SKM-1 treated with dmso at 0.1 percent for 144 hours (cell line): ENCODE measurements at regions not wholly inside any gene's neighbourhood (a gene's known extent, or its start where the extent isn't known, plus 50 kb on each side); places are given as distances from the start of the nearest gene placed in this dataset.
"Not testable (repeated sequence)": the region's sequence is repeated elsewhere in the genome, so short reads cannot be mapped to it uniquely, and the experiment has no call there.

Experiments used
- DNase-seq: peaks from one replicate; lab custom pipeline; 2025; ENCODE audit not compliant: unreplicated experiment; lab: John Stamatoyannopoulos, UW

- DNase-seq, result no peak
Observed at GRCh38 chr7:46076527-46076926, 155.5 kb upstream of the IGFBP3 start.

GRCh38 chr7:46072722-46073121 lies 151.7 kb upstream of the IGFBP3 start:
- DNase-seq, result no peak

- no peak for DNase-seq
Observed at GRCh38 chr7:46071601-46072000, 150.5 kb upstream of the IGFBP3 start.

GRCh38 chr7:46071076-46071475 lies 150.0 kb upstream of the IGFBP3 start:
- DNase-seq, result no peak

GRCh38 chr7:46068159-46068558 lies 147.1 kb upstream of the IGFBP3 start:
- no peak for DNase-seq

- DNase-seq, result no peak
Observed at GRCh38 chr7:46059308-46060020, 138.4 kb upstream of the IGFBP3 start.

GRCh38 chr7:46058086-46058823 lies 137.2 kb upstream of the IGFBP3 start:
- no peak for DNase-seq

GRCh38 chr7:46054915-46055314 lies 133.8 kb upstream of the IGFBP3 start:
- DNase-seq, result no peak

- DNase-seq, result no peak
Observed at GRCh38 chr7:46054272-46054671, 133.2 kb upstream of the IGFBP3 start.

GRCh38 chr7:46047581-46047980 lies 126.5 kb upstream of the IGFBP3 start:
- DNase-seq, result no peak

- DNase-seq, result not testable (repeated sequence)
Observed at GRCh38 chr7:46043338-46043737, 122.3 kb upstream of the IGFBP3 start.

GRCh38 chr7:46039813-46040212 lies 118.7 kb upstream of the IGFBP3 start:
- not testable (repeated sequence) for DNase-seq

- DNase-seq, result no peak
Observed at GRCh38 chr7:46035166-46035565, 114.1 kb upstream of the IGFBP3 start.

GRCh38 chr7:46034056-46034768 lies 113.1 kb upstream of the IGFBP3 start:
- DNase-seq, result no peak

- DNase-seq, result no peak
Observed at GRCh38 chr7:46033592-46033991, 112.5 kb upstream of the IGFBP3 start.

GRCh38 chr7:46032942-46033341 lies 111.9 kb upstream of the IGFBP3 start:
- no peak for DNase-seq

GRCh38 chr7:46032353-46032752 lies 111.3 kb upstream of the IGFBP3 start:
- DNase-seq, result no peak

GRCh38 chr7:46029111-46029704 lies 108.1 kb upstream of the IGFBP3 start:
- no peak for DNase-seq

GRCh38 chr7:46028246-46028645 lies 107.2 kb upstream of the IGFBP3 start:
- DNase-seq, result no peak

- no peak for DNase-seq
Observed at GRCh38 chr7:46026741-46027140, 105.7 kb upstream of the IGFBP3 start.

GRCh38 chr7:46024263-46024916 lies 103.3 kb upstream of the IGFBP3 start:
- no peak for DNase-seq
